BE2C (cell line): ENCODE measurements at regions not wholly inside any gene's neighbourhood (a gene's known extent, or its start where the extent isn't known, plus 50 kb on each side); places are given as distances from the start of the nearest gene placed in this dataset.

Source experiments
- DNase-seq: peaks from one replicate; pipeline ENCODE4 v3.0.0-alpha.2; 2020
- H3K27me3 ChIP-seq: fragments of 250-450 bp; sonication (Bioruptor Pico); 2 replicates; pipeline ENCODE4 v1.5.1; 2020; ENCODE audit warnings: mild to moderate bottlenecking
- H3K36me3 ChIP-seq: fragments of 250-450 bp; sonication (Bioruptor Pico); 2 replicates; pipeline ENCODE4 v1.5.1; 2020; ENCODE audit warnings: mild to moderate bottlenecking
- H3K4me1 ChIP-seq: fragments of 250-450 bp; sonication (Bioruptor Pico); 2 replicates; pipeline ENCODE4 v1.5.1; 2020
- H3K4me3 ChIP-seq: 2 replicates; pipeline ENCODE4 v1.5.1; 2011; ENCODE audit warnings: low read depth, low read length
- H3K9me3 ChIP-seq: fragments of 250-450 bp; sonication (Bioruptor Pico); 2 replicates; pipeline ENCODE4 v1.5.1; 2020
- CTCF ChIP-seq: IDR thresholded peaks from 2 replicates; pipeline ENCODE4 v1.5.1; 2012; ENCODE audit warnings: mild to moderate bottlenecking, low read depth, low read length

GRCh38 chr6:84926189-84927155, 162.1 kb upstream of the TBX18 start:
- no peak overlapping the region for H3K4me3 ChIP-seq
- no peak for TF ChIP-seq CTCF
- H3K9me3 ChIP-seq, result no peaks in the 10 kb centered on the region
- no peak for DNase-seq
- H3K36me3 ChIP-seq, result no peaks in the 10 kb centered on the region
- H3K27me3 ChIP-seq, result no peaks in the 10 kb centered on the region
- H3K4me1 ChIP-seq, result no peaks in the 10 kb centered on the region

DNA sequence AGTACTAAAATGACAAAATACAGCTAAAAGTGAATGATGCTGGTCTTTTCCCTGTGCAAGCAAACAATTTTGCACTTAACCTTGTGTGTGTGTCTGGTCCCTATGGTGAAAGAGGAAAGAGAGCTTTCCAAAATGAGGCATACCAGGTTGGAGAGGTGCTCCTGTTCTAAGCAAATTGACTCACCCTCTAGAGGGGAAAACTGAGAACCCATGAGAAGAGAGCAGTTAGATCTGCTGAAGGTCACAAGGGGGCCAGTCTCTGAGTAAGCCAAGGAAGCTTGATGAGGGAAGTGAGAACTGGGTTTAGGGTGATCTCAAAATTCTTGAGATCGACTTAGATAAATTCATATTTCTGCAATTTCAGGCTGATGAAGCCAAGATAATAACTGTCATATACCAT, 157.5 kb upstream of the TBX18 start:
- H3K27me3 ChIP-seq, result peaks cover 3% of the 10 kb centered on the region; the same call in 1 of the 2 replicates
- TF ChIP-seq CTCF, result no peak
- H3K4me1 ChIP-seq, result no peaks in the 10 kb centered on the region
- no peak for DNase-seq
- no peaks in the 10 kb centered on the region for H3K36me3 ChIP-seq
- no peaks in the 10 kb centered on the region for H3K9me3 ChIP-seq
- H3K4me3 ChIP-seq, result no peak overlapping the region

- Histone ChIP-seq H3K27me3 (peaks cover 3% of the 10 kb centered on the region; the same call in 1 of the 2 replicates), H3K36me3 (no peaks in the 10 kb centered on the region), H3K4me3 (no peak overlapping the region), H3K4me1 (no peaks in the 10 kb centered on the region), H3K9me3 (no peaks in the 10 kb centered on the region)
- no peak for DNase-seq
- no peak for TF ChIP-seq CTCF
Observed at GRCh38 chr6:84920021-84920420, 155.6 kb upstream of the TBX18 start.

GRCh38 chr6:84916704-84917103, 152.3 kb upstream of the TBX18 start:
- peaks cover 3% of the 10 kb centered on the region for H3K27me3 ChIP-seq
- H3K4me1 ChIP-seq, result no peaks in the 10 kb centered on the region
- DNase-seq, result no peak
- no peaks in the 10 kb centered on the region for H3K9me3 ChIP-seq
- no peaks in the 10 kb centered on the region for H3K36me3 ChIP-seq
- H3K4me3 ChIP-seq, result no peak overlapping the region
- no peak for TF ChIP-seq CTCF

DNA sequence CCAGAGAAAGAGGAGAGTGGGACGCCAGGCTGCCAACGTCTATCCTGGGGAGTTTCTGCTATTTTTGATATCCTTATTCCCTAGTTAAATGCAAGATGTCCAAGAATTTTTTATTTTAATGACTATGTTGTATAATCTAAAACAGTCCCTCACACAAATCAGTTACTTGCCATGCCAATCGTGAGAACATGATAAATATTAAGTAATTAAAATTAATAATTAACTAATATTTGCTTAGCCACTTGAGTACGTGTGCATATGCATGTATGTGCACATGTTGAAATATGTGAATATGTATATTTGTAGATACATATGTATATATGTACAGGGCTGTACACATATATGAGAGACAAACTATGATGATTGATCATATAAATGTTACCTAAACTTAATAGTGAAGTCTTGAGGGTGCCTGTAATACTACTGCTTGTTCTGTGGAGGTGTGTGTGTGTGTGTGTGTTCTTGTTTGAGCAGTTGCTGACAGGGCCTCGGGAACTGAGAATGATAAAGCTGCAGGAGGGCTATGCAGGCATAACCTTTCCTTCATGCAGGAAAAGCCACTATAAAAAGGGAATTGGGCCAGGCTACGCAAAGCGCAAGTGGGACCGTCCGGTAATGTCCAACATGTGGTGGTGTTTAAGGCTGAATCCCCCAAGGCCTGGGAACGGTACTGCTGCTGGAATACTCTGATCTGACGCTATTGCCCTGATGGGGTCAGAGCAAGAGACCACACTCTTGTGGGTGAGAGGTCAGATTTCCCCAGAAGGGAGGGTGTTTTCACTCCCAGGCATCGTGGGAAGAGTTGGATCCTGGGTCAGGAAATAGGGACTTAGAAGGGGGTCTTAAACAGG, 148.3 kb upstream of the TBX18 start:
- Histone ChIP-seq H3K9me3 (no peaks in the 10 kb centered on the region), H3K4me1 (no peaks in the 10 kb centered on the region), H3K36me3 (no peaks in the 10 kb centered on the region), H3K27me3 (no peaks in the 10 kb centered on the region; the same call in 1 of the 2 replicates), H3K4me3 (no peak overlapping the region)
- no peak for DNase-seq
- no peak for TF ChIP-seq CTCF
